ENCODE measurements at regions not wholly inside any gene's neighbourhood (a gene's known extent, or its start where the extent isn't known, plus 50 kb on each side); places are given as distances from the start of the nearest gene placed in this dataset.
"Not testable (repeated sequence)": the region's sequence is repeated elsewhere in the genome, so short reads cannot be mapped to it uniquely, and the experiment has no call there.

DNA sequence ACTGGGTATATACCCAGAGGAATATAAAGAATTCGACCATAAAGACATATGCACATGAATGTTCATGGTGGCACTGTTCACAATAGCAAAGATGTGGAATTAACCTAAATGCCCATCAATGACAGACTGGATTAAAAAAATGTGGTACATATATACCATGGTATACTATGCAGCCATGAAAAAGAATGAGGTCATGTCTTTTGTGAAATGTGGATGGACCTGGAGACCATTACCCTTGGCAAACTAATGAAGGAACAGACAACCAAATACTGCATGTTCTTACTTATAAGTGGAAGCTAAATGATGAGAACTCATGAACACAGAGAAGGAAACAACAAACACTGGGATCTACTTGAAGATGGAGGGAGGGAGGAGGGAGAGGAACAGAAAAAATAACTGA, 186.7 kb upstream of the SSTR4 start:
- no peak for DNase-seq (ENCODE audit: low read depth, low spot score)

DNA sequence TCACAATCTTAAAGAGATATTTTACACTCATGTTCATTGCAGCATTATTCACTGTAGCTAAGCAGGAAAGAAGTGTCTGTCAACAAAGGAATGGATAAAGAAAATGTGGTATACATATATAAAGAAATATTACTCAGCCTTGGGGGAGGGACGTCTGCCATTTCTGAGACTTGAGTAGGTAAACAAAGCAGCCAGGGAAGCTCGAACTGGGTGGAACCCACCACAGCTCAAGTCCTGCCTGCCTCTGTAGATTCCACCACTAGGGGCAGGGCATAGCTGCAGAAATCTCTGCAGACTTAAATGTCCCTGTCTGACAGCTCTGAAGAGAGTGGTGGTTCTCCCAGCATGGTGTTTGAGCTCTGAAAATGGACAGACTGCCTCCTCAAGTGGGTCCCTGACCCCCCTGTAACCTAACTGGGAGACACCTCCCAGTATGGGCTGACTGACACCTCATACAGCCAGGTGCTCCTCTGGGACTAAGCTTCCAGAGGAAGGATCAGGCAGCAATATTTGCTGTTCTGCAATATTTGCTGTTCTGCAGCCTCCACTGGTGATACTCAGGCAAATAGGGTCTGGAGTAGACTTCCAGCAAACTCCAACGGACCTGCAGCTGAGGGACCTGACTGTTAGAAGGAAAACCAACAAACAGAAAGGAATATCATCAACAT, 183.3 kb upstream of the SSTR4 start:
- DNase-seq (ENCODE audit: low read depth, low spot score) = not testable (repeated sequence)

DNA sequence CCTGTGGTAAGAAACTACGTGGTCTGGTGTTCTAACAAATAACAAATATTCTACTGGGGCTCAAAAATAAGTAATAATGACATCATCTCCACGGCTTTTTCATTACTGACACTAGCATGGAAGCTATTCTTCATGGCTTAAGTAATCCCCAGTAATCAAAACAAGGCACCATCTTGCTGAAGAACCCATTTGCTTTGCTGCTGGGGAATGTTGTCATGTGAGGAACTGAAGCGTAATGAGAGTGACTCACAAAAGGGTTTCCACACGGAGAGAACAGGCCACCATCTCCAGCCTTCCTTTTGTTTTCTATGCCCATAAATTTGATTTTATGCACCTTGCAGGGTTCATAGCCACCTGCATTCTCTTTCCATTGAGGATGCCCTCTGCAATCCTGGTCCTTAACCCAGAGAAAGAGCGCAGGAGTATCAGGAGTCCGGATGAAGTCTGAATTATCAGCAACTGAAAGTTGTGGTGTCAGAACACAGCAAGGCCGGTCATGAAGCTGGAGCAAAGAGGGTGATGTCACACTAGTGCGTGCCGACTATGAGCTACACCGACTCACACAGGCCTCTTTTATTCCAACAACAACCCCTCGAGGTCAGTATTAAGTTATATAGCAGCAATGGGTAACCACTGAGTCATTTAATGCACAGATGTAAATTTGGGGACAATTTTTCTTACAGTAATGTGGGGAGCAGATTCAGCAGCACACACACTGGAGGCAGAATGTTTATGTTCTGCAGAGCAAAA, 173.7 kb upstream of the SSTR4 start:
- DNase-seq (ENCODE audit: low read depth, low spot score) = no peak

DNA sequence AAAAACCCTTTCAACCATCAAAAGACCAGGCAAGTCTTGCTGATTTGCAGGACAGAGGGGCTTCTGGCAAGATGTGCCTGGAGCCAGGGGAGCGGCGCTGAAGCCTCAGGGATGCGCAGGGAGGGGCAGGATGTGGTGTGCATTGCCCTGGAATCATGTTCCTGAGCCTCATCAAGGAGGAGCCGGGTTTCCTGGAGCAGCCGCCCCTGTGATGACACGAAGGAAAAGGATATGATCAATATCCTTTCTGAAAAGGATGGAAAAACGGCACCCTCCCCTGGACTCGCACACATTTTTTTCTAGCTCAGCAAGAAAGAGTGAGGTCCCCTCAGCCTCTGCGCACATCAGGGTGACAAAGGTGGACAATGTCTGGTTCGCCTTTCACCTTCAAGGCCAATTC, 173.1 kb upstream of the SSTR4 start:
- DNase-seq (ENCODE audit: low read depth, low spot score) = no peak

DNA sequence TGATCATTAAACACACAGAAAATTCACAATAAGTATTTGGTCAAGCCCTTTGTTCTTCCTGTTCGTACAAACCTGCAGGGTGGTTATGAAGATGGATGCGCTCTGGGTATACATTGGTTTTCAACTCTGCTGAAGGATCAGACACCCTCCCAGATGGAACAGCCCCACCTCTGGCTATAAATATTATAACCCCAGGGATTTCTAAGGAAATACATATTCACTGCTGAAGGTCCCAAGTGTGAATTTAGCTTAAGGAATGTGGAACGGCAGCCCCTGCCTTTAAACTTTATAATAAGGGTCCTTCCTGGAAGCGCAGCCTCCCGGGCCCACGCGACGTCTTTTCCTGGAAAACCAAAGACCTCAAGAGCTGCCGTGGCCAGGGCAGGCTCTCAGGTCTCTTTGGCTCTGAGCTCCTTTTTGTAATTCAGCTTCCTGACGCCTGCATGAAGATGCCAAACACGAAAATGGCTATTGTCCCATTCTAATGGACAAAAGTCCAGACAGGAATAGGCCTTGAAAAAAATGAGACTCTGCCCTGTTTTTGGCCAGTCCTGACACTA, 172.4 kb upstream of the SSTR4 start:
- DNase-seq (ENCODE audit: low read depth, low spot score) = no peak

DNA sequence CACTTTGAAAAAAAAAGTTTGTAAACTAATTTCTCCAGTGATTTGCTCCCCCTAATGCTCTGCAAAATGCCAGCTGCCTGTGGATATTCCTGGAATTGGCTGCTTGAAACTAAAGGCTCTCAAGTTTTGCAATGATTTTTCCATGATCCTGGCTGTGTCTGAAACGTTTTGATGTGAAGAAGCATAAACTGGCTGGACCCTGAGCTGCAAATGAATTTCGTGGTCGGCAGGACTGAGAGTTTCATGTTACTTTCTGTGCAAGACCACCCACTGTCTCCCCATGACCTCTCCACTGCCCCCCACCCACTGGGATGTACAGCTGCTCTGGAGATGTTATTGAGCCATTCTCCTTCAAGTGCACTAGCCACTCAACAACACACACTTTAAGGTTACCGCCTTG, 171.3 kb upstream of the SSTR4 start:
- DNase-seq (ENCODE audit: low read depth, low spot score) = no peak

DNA sequence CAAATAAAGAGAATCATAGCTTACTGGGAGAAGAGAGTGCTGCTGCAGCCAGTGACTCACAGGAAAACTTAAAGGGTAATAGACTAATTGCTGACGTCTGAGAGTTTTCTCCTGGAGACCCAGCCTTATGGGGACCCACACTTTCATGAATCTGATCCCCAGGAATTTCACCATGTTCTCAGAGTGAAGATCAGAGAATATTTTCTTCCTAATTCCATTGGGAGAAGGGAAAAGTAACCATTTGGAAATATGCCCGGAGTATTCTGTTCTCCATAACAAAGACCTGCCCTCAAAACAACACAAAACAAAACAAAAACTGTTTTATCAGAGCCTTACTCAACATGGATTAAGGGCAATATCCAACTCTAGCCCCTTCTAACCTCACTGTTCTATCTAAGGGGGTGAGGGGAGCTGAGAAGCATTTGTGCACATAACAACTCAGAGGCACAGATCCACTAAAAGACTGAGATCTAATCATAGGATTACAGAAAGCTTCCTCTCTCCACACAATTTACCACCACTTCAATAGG, 168.2 kb upstream of the SSTR4 start:
- DNase-seq (ENCODE audit: low read depth, low spot score) = no peak

DNA sequence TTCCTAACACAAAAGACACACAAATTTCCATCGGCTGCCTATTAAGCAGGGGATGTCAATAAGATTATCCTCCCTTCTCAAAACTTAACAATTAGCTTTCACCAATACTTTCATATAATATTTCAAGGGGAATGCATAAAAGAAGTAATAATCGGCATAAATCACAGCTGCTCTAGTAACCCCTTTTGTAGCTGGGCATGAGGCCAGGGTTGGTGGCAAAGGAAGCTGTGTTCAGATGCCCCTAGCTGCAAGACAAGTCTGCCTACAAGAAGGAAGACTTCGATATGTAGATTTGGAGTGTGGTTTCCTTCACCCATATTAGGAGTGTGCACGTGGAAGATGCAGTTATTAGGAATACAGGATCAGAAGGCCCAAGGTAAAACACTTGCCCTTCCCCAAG, 156.9 kb upstream of the SSTR4 start:
- DNase-seq (ENCODE audit: low read depth, low spot score) = no peak

DNA sequence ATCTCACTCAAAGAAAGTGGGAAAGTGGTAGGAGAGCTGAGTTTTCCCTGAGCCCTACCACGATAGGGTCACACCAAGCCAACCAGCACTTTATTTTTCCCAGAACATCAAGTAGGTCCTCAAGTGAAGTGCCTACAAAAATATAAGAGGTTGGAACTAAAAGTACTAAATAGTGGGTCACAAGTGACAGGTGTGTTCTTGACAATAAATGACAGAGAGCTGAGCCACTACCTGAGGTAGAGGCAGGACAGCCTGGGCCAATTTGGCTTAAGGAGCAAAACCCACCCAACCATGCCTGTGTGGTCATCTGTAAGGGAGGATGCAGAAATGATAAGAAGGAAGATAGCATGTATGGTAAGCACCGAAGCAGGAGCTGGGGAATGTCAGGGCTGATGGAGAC, 154.8 kb upstream of the SSTR4 start:
- DNase-seq (ENCODE audit: low read depth, low spot score) = no peak

DNA sequence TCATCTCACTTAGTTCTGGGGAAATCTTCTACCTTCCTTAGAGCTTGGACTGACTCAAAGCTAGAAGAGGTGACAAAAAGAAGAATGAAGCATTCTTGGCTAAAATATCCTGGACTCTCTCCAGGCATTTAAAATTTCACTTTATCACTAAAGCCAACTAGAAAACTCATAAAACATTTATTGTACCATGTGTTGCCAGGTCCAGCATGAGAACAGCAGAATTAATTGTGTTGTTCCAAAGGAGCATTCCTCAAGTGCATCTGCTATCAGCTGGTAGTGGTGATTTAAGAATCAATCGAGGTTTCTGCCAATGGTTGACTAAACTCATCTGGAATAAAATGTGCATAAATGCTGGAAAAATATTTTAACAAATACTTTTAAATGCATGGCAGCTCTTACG, 147.3 kb upstream of the SSTR4 start:
- DNase-seq (ENCODE audit: low read depth, low spot score) = no peak

DNA sequence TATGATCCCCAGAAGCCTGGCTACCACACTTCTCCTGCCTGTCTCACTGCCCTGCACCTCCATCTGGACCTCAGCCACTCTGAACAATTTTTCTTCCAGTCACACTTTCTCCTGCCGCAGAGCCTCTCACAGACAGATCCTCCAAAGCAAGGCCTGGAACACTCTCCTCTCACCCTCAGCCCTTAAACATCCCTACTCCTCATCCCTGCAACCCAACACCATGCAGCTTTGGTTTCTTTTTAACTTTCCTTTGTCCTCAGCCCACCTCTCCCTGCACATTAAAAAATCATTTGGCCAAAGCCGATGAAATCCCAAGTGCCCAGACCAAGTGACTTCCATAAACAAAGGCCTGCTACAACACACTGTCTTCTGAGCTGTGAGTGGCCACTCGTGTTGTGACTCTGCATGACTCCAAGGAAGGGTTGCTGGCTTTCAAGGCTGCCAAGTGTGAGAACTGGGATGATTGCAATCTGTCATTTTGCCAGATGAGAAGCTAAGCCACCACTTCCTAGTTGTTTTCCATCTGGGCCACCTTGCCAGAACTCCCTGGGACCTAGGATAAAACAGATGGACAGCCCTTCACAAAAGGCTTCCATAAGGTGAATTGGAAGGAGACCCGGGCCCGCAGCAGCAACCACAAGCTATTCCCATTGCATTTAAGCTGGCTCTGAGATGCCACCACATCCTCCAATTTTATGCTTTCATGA, 144.4 kb upstream of the SSTR4 start:
- DNase-seq (ENCODE audit: low read depth, low spot score) = no peak

DNA sequence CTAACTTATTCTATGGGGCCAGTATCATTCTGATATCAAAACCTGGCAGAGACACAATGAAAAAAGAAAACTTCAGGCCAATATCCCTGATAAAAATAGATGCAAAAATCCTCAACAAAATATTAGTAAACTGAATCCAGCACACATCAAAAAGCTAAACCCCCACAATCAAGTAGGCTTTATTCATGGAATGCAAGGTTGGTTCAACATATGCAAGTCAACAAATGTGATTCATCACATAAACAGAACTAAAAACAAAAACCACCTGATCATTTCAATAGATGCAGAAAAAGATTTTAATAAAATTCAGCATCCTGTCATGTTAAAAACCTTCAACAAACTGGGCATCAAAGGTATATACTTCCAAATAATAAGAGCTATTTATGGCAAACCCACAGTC, 133.9 kb upstream of the SSTR4 start:
- no peak for DNase-seq (ENCODE audit: low read depth, low spot score)

DNA sequence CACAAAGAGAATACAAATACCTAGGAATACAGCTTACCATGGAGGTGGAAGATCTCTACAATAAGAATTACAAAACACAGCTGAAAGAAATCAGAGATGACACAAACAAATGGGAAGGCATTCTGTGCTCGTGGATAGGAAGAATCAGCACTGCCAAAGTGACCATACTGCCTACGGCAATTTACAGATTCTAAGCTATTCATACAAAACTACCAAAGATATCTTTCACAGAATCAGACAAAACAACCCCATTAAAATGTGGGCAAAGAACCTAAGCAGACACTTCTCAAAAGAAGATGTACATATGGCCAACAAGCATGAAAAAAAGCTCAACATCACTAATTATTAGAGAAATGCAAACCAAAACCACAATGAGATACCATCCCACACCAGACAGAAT, 133.2 kb upstream of the SSTR4 start:
- DNase-seq (ENCODE audit: low read depth, low spot score) = no peak

DNA sequence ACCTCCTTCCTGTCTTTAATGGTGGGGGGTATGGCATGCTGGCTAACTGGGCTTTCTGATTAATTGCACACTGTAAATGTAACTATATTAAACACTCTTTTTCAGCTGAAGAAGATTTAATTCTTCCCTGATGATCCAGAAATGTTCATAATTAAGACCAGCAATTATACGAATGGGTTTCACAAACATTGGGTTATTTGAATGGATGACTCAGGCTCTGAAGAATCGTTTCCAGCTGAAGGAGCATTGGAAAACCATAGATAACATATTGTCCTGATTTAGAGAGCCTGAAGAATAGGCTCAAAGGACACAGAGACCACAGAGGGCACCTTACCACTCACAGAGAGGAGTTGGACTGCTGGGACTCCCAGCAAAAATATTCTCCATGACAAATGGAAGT, 130.7 kb upstream of the SSTR4 start:
- DNase-seq (ENCODE audit: low read depth, low spot score) = no peak

DNA sequence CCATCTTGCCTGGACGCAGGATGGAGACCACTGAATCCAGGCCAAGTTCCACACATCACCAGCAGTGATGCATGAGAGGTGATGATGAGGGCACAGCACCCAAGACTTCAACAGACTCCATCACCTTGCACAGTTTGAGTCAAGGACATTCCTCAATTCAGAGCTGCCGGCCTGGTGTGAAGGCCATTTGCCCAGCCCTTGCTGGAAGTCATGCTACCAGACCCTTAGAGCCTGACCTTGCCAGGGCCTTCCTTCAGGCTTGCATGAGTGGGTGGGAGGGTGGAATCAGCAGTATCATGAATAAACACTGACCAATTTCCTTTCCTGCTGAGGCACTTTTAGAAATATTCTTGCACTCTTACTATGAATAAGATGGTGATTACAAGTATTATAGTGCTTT, 130.2 kb upstream of the SSTR4 start:
- DNase-seq (ENCODE audit: low read depth, low spot score) = no peak

DNA sequence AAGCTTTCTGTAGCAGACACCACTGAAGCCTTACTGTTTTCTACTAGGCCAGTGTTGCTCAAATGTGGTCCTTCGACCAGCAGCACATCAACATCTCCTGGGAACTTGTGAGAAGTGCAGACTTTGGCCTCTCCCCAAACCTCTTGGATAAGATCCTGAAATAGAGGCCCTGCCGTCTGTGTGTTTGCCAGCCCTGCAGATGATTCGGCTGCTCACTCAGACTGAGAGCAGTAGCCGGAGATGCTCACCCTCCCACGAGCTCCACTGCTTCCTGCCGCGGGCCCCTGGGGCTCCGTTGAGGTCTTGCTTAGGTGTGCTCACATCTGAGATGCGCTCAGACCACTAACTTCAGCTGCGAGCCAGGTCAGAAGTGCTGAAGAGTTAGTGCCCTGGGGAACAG, 129.5 kb upstream of the SSTR4 start:
- no peak for DNase-seq (ENCODE audit: low read depth, low spot score)

DNA sequence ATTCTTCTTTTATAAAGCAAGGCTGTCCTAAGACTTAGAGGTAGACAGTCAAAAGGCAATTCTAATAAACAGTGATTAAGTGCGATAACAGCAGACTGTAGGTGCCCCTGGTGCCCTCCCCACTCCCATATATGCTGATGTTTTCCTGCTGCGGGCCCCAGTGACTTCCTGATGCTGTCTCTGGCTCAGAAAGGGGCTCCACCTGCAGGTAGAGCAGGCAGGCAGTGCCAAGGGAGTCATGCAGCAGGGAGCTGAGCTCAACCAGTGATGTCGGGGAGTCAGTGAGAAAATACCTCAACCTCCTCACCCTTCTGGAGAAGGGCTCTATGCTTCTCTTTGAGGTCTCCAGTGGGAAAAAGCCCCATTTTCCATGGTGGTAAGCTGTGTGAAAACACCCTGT, 126.7 kb upstream of the SSTR4 start:
- no peak for DNase-seq (ENCODE audit: low read depth, low spot score)

DNA sequence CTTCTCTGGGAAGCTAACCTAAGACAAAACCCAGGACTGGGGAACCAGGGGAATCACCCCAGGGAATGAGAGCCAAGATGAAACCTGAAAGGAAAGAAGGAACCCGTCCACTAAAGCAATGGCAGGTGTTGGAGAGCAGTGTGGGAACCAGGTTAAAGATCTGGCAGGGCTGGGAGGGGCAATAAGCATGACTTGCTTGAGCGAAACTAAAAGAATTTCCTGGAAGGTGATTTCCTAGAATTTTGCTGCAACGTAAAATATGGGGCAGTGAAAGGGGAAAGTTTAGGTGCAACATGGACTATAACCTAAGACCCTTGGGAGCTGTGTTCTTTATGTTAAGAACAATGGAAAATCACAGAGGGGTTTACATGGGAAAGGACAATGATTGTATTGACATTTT, 126.2 kb upstream of the SSTR4 start:
- no peak for DNase-seq (ENCODE audit: low read depth, low spot score)

DNA sequence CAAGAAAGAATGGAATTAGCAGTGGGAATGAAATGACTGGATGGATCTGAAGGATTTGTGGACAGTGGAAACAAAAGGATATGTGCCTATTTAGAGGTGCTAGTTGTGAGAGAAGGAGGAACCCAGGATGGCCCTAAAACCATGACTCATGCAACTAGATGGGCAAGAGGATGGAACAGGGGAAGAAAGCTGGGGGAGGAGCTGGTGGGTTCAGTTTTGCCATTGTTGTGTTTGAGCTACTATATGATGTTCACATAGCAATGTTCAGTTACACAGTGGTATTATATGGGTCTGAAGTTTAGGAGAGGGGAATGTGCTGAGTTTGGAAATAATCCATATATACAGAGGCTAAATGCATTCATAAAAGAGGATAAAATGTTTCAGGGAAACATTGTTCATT, 125.7 kb upstream of the SSTR4 start:
- DNase-seq (ENCODE audit: low read depth, low spot score) = no peak

DNA sequence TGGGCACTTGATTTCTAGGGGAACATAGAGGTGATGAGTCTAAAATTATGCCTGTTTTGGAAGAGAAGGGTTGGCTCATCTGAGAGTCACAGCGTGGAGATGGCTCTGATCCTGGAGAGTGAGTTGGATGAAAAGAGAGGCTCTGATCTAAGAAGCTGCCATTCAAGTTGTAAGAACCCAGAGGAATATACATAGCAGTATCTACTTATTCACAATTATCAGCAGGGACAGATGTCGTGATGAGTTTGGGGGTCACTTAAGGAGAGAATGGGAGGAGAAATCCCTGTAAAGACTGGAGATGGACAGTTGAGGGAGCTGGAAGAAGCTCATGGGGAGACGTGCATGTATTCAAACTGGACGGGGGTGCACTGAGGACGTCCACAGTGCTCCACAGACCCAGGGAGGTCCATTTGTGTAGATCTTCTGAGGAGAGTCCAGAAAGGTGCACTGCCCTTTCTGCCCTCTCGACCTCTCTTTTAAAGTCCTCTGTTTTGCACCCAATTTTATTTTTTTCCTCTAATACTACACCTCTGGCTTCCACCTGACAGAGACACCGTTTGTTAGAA, 124.7 kb upstream of the SSTR4 start:
- no peak for DNase-seq (ENCODE audit: low read depth, low spot score)

DNA sequence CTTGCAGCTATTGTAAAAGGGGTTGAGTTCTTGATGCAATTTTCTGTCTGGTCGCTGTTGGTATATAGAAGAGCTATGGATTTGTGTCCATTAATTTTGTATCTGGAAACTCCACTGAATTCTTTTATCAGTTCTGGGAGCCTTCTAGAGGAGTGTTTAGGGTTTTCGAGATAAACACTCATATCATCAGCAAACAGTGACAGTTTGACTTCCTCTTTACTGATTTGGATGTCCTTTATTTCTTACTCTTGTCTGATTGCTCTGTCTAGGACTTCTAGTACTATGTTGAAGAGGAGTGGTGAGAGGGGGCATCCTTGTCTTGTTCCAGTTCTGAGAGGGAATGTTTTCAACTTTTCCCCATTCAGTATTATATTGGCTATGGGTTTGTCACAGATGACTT, 120.8 kb upstream of the SSTR4 start:
- DNase-seq (ENCODE audit: low read depth, low spot score) = no peak

DNA sequence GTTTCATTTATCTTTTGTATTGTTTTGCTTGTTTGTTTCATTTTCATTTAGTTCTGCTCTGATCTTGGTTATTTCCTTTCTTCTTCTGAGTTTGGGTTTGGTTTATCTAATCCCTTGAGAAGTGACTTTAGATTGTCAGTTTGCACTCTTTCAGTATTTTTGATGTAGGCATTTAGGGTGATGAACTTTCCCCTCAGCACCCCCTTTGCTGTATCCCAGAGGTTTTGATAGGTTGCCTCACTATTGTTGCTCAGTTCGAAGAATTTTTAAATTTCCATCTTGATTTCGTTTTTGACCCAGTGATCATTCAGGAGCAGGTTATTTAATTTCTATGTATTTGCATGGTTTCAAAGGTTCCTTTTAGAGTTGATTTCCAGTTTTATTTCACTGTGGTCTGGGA, 119.6 kb upstream of the SSTR4 start:
- DNase-seq (ENCODE audit: low read depth, low spot score) = no peak

Measured in astrocyte of the hippocampus (primary cell).